ENCODE measurements at regions not wholly inside any gene's neighbourhood (a gene's known extent, or its start where the extent isn't known, plus 50 kb on each side); places are given as distances from the start of the nearest gene placed in this dataset.

DNA sequence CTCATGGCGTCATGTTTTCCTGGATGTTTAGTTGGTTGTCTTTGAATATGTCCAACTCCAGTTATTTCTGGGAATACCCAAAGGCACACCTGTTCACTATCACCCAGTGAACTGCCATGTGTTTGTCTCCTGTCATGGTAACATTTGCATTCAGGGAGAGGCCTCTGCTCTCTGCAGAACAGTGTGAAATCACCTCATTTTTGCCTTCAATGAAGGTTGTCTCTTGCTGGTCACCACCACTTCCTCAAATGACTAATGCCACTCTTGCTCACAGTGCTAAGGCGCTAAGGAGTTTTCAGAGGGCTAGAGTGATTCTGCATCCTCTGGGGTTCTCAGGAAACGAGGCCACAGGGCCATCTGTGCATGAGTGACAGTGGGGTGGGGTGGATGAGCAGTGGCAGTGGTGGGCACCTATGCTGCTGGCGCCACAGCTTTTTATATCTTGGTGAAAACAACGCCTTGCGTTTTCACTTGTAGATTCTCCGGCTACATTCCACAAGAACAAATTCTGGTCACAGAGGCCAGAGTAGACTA lies 60.0 kb upstream of the ATP5PO start:
- TF ChIP-seq, protein P1, sequence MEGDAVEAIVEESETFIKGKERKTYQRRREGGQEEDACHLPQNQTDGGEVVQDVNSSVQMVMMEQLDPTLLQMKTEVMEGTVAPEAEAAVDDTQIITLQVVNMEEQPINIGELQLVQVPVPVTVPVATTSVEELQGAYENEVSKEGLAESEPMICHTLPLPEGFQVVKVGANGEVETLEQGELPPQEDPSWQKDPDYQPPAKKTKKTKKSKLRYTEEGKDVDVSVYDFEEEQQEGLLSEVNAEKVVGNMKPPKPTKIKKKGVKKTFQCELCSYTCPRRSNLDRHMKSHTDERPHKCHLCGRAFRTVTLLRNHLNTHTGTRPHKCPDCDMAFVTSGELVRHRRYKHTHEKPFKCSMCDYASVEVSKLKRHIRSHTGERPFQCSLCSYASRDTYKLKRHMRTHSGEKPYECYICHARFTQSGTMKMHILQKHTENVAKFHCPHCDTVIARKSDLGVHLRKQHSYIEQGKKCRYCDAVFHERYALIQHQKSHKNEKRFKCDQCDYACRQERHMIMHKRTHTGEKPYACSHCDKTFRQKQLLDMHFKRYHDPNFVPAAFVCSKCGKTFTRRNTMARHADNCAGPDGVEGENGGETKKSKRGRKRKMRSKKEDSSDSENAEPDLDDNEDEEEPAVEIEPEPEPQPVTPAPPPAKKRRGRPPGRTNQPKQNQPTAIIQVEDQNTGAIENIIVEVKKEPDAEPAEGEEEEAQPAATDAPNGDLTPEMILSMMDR (IDR thresholded peaks at IDR 0.05), result no peak
- no peak for TF ChIP-seq POLR2A (IDR thresholded peaks at IDR 0.05)
